ENCODE measurements at regions not wholly inside any gene's neighbourhood (a gene's known extent, or its start where the extent isn't known, plus 50 kb on each side); places are given as distances from the start of the nearest gene placed in this dataset.

GRCh38 chr5:88380332-88380731 is 111.7 kb upstream of the TMEM161B start:
- no peak for TF ChIP-seq CTCF (IDR thresholded peaks at IDR 0.05)
- no peak for TF ChIP-seq POLR2A (IDR thresholded peaks at IDR 0.05)
